Colonic mucosa (tissue), 4 donors: ENCODE measurements at regions not wholly inside any gene's neighbourhood (a gene's known extent, or its start where the extent isn't known, plus 50 kb on each side); places are given as distances from the start of the nearest gene placed in this dataset.

Experiments used
- DNase-seq: peaks from one replicate; pipeline ENCODE4 v3.0.0-alpha.2; 2020
- H3K27ac ChIP-seq: fragments of 200-600 bp; one replicate; pipeline ENCODE4 v1.8.0; 2021
- H3K27me3 ChIP-seq: fragments of 200-600 bp; one replicate; pipeline ENCODE4 v1.8.0; 2021
- H3K36me3 ChIP-seq: fragments of 200-600 bp; one replicate; pipeline ENCODE4 v1.8.0; 2021
- H3K4me1 ChIP-seq: fragments of 200-600 bp; one replicate; pipeline ENCODE4 v1.8.0; 2021; ENCODE audit warnings: mild to moderate bottlenecking
- H3K4me3 ChIP-seq: fragments of 200-600 bp; one replicate; pipeline ENCODE4 v1.8.0; 2021
- H3K9ac ChIP-seq, 2 donors: one replicate each; pipeline ENCODE4 v1.7.0; 2013; ENCODE audit warnings: control low read depth in 2 of 2, low read depth in 2 of 2, low read length in 2 of 2
- H3K9me3 ChIP-seq: fragments of 200-600 bp; one replicate; pipeline ENCODE4 v1.8.0; 2021
- CTCF ChIP-seq: fragments of 200-600 bp; IDR thresholded peaks from one replicate; pipeline ENCODE4 v1.8.0; 2022; ENCODE audit warnings: antibody characterized with exemption, mild to moderate bottlenecking
- intact Hi-C: fragments of 100-400 bp; cut with DNase I; formaldehyde crosslinking; loops from one replicate; pipeline ENCODE4 v1.14.1; 2022
- donor health status: healthy.
- donor health status: DM: no; HTN: no; CAD: no.
- donor health status: DM: no; HTN: no; CAD: no.

GRCh38 chr22:20655623-20656022, 118.3 kb upstream of the SERPIND1 start:
- no peaks in the 10 kb centered on the region for H3K4me1 ChIP-seq
- intact Hi-C loops: no loop called here
- no peak for DNase-seq
- no peak for TF ChIP-seq CTCF
- H3K9ac ChIP-seq: no peak overlapping the region
- H3K27me3 ChIP-seq: no peaks in the 10 kb centered on the region
- H3K4me3 ChIP-seq: no peak overlapping the region
- H3K27ac ChIP-seq: no peak overlapping the region
- no peaks in the 10 kb centered on the region for H3K9me3 ChIP-seq
- H3K36me3 ChIP-seq: no peaks in the 10 kb centered on the region

GRCh38 chr22:20656516-20656901, 117.4 kb upstream of the SERPIND1 start:
- no peak for TF ChIP-seq CTCF
- DNase-seq: no peak
- Histone ChIP-seq H3K9ac (no peak overlapping the region), H3K27ac (no peak overlapping the region), H3K4me1 (no peaks in the 10 kb centered on the region), H3K27me3 (no peaks in the 10 kb centered on the region), H3K4me3 (no peak overlapping the region), H3K9me3 (no peaks in the 10 kb centered on the region), H3K36me3 (no peaks in the 10 kb centered on the region)
- intact Hi-C loops: no loop called here

GRCh38 chr22:20656902-20657836, 116.7 kb upstream of the SERPIND1 start:
- H3K4me3 ChIP-seq: no peak overlapping the region
- TF ChIP-seq CTCF: no peak
- no peak overlapping the region for H3K9ac ChIP-seq
- H3K9me3 ChIP-seq: no peaks in the 10 kb centered on the region
- no peaks in the 10 kb centered on the region for H3K4me1 ChIP-seq
- no peaks in the 10 kb centered on the region for H3K36me3 ChIP-seq
- no peaks in the 10 kb centered on the region for H3K27me3 ChIP-seq
- H3K27ac ChIP-seq: no peak overlapping the region
- intact Hi-C loops: no loop called here
- DNase-seq: no peak
